ENCODE measurements at regions not wholly inside any gene's neighbourhood (a gene's known extent, or its start where the extent isn't known, plus 50 kb on each side); places are given as distances from the start of the nearest gene placed in this dataset.

- Histone ChIP-seq H3K4me2 (ENCODE audit: low read length) (no peak overlapping the region), H3K56ac (ENCODE audit: low read length) (no peak overlapping the region), H2BK120ac (ENCODE audit: low read depth, low read length) (no peak overlapping the region), H3K4me1 (ENCODE audit: control insufficient read depth, low read depth, low read length) (no peaks in the 10 kb centered on the region), H4K5ac (ENCODE audit: low read length) (no peak overlapping the region), H2BK15ac (replicated peaks; ENCODE audit: low read depth) (no peak overlapping the region), H3K27ac (ENCODE audit: low read depth, low read length) (no peak overlapping the region), H4K8ac (ENCODE audit: low read depth, low read length) (no peak overlapping the region), H3K18ac (ENCODE audit: low read length) (no peak overlapping the region), H2AK5ac (ENCODE audit: low read length) (no peak overlapping the region), H3K27me3 (ENCODE audit: insufficient read depth, low read length, poor library complexity) (no peaks in the 10 kb centered on the region), H3K79me2 (ENCODE audit: control insufficient read depth, insufficient read depth, low read length) (no peaks in the 10 kb centered on the region), H2BK5ac (ENCODE audit: low read length) (no peak overlapping the region), H3K9ac (ENCODE audit: low read length) (no peak overlapping the region), H3K4ac (ENCODE audit: low read depth, low read length) (no peak overlapping the region), H3K36me3 (ENCODE audit: control insufficient read depth, insufficient read depth, low read length) (no peaks in the 10 kb centered on the region), H3K4me3 (ENCODE audit: low read length) (no peak overlapping the region), H3K23ac (ENCODE audit: low read length) (no peak overlapping the region), H3K79me1 (ENCODE audit: low read length) (no peaks in the 10 kb centered on the region)
- no CpG with 5 or more reads among the region's 10 CpGs for WGBS (ENCODE audit: extremely low coverage, insufficient coverage, low lambda C conversion rate)
- peak; percentile 67 for DNase-seq
These were observed 201.4 kb downstream of the SOCS6 start for GRCh38 chr18:70489986-70490933.

GRCh38 chr18:70489571-70489970 is 200.7 kb downstream of the SOCS6 start:
- Histone ChIP-seq H2BK15ac (replicated peaks; ENCODE audit: low read depth) (no peak overlapping the region), H3K4me1 (ENCODE audit: control insufficient read depth, low read depth, low read length) (no peaks in the 10 kb centered on the region), H2BK5ac (ENCODE audit: low read length) (no peak overlapping the region), H2BK120ac (ENCODE audit: low read depth, low read length) (no peak overlapping the region), H3K79me1 (ENCODE audit: low read length) (no peaks in the 10 kb centered on the region), H3K9ac (ENCODE audit: low read length) (no peak overlapping the region), H2AK5ac (ENCODE audit: low read length) (no peak overlapping the region), H3K4me2 (ENCODE audit: low read length) (no peak overlapping the region), H3K4ac (ENCODE audit: low read depth, low read length) (no peak overlapping the region), H4K5ac (ENCODE audit: low read length) (no peak overlapping the region), H3K79me2 (ENCODE audit: control insufficient read depth, insufficient read depth, low read length) (no peaks in the 10 kb centered on the region), H3K27ac (ENCODE audit: low read depth, low read length) (no peak overlapping the region), H3K36me3 (ENCODE audit: control insufficient read depth, insufficient read depth, low read length) (no peaks in the 10 kb centered on the region), H3K4me3 (ENCODE audit: low read length) (no peak overlapping the region), H3K27me3 (ENCODE audit: insufficient read depth, low read length, poor library complexity) (no peaks in the 10 kb centered on the region), H4K8ac (ENCODE audit: low read depth, low read length) (no peak overlapping the region), H3K18ac (ENCODE audit: low read length) (no peak overlapping the region), H3K56ac (ENCODE audit: low read length) (no peak overlapping the region), H3K23ac (ENCODE audit: low read length) (no peak overlapping the region)
- DNase-seq: no peak
- WGBS (ENCODE audit: extremely low coverage, insufficient coverage, low lambda C conversion rate): no CpG with 5 or more reads among the region's 4 CpGs

- peak; percentile 21 for DNase-seq
- WGBS (ENCODE audit: extremely low coverage, insufficient coverage, low lambda C conversion rate): no CpG with 5 or more reads among the region's 5 CpGs
- H3K27me3 ChIP-seq (ENCODE audit: insufficient read depth, low read length, poor library complexity): no peaks in the 10 kb centered on the region
- no peak overlapping the region for H2AK5ac ChIP-seq (ENCODE audit: low read length)
- no peaks in the 10 kb centered on the region for H3K36me3 ChIP-seq (ENCODE audit: control insufficient read depth, insufficient read depth, low read length)
- H3K4ac ChIP-seq (ENCODE audit: low read depth, low read length): no peak overlapping the region
- no peak overlapping the region for H2BK120ac ChIP-seq (ENCODE audit: low read depth, low read length)
- H3K4me3 ChIP-seq (ENCODE audit: low read length): no peak overlapping the region
- no peaks in the 10 kb centered on the region for H3K4me1 ChIP-seq (ENCODE audit: control insufficient read depth, low read depth, low read length)
- H3K27ac ChIP-seq (ENCODE audit: low read depth, low read length): no peak overlapping the region
- H2BK15ac ChIP-seq (replicated peaks; ENCODE audit: low read depth): no peak overlapping the region
- H3K9ac ChIP-seq (ENCODE audit: low read length): no peak overlapping the region
- no peak overlapping the region for H3K23ac ChIP-seq (ENCODE audit: low read length)
- no peak overlapping the region for H3K18ac ChIP-seq (ENCODE audit: low read length)
- H4K5ac ChIP-seq (ENCODE audit: low read length): no peak overlapping the region
- no peak overlapping the region for H4K8ac ChIP-seq (ENCODE audit: low read depth, low read length)
- no peaks in the 10 kb centered on the region for H3K79me2 ChIP-seq (ENCODE audit: control insufficient read depth, insufficient read depth, low read length)
- H3K4me2 ChIP-seq (ENCODE audit: low read length): no peak overlapping the region
- H2BK5ac ChIP-seq (ENCODE audit: low read length): no peak overlapping the region
- no peaks in the 10 kb centered on the region for H3K79me1 ChIP-seq (ENCODE audit: low read length)
- H3K56ac ChIP-seq (ENCODE audit: low read length): no peak overlapping the region
These were observed 181.1 kb downstream of the SOCS6 start for GRCh38 chr18:70469916-70470315.

GRCh38 chr18:70468861-70469547 is 180.2 kb downstream of the SOCS6 start:
- Histone ChIP-seq H2BK15ac (replicated peaks; ENCODE audit: low read depth) (no peak overlapping the region), H3K56ac (ENCODE audit: low read length) (no peak overlapping the region), H3K23ac (ENCODE audit: low read length) (no peak overlapping the region), H3K4ac (ENCODE audit: low read depth, low read length) (no peak overlapping the region), H2BK120ac (ENCODE audit: low read depth, low read length) (no peak overlapping the region), H3K79me1 (ENCODE audit: low read length) (no peaks in the 10 kb centered on the region), H3K18ac (ENCODE audit: low read length) (no peak overlapping the region), H2AK5ac (ENCODE audit: low read length) (no peak overlapping the region), H3K27ac (ENCODE audit: low read depth, low read length) (no peak overlapping the region), H3K4me2 (ENCODE audit: low read length) (no peak overlapping the region), H3K4me3 (ENCODE audit: low read length) (no peak overlapping the region), H4K8ac (ENCODE audit: low read depth, low read length) (no peak overlapping the region), H4K5ac (ENCODE audit: low read length) (no peak overlapping the region), H3K27me3 (ENCODE audit: insufficient read depth, low read length, poor library complexity) (no peaks in the 10 kb centered on the region), H3K79me2 (ENCODE audit: control insufficient read depth, insufficient read depth, low read length) (no peaks in the 10 kb centered on the region), H3K36me3 (ENCODE audit: control insufficient read depth, insufficient read depth, low read length) (no peaks in the 10 kb centered on the region), H3K4me1 (ENCODE audit: control insufficient read depth, low read depth, low read length) (no peaks in the 10 kb centered on the region), H2BK5ac (ENCODE audit: low read length) (no peak overlapping the region), H3K9ac (ENCODE audit: low read length) (no peak overlapping the region)
- WGBS (ENCODE audit: extremely low coverage, insufficient coverage, low lambda C conversion rate): no CpG with 5 or more reads among the region's 5 CpGs
- DNase-seq: no peak

- no peaks in the 10 kb centered on the region for H3K79me1 ChIP-seq (ENCODE audit: low read length)
- WGBS (ENCODE audit: extremely low coverage, insufficient coverage, low lambda C conversion rate): no CpG with 5 or more reads among the region's 18 CpGs
These were observed 175.7 kb downstream of the SOCS6 start for GRCh38 chr18:70464343-70465114.

More at GRCh38 chr18:70464343-70465114, 175.7 kb downstream of the SOCS6 start:
- no peak overlapping the region for H2BK120ac ChIP-seq (ENCODE audit: low read depth, low read length)
- peak; percentile 83 for DNase-seq
- H3K4ac ChIP-seq (ENCODE audit: low read depth, low read length): no peak overlapping the region
- H3K9ac ChIP-seq (ENCODE audit: low read length): peak overlapping the region; percentile 34
- no peaks in the 10 kb centered on the region for H3K27me3 ChIP-seq (ENCODE audit: insufficient read depth, low read length, poor library complexity)
- no peak overlapping the region for H2AK5ac ChIP-seq (ENCODE audit: low read length)
- H3K4me2 ChIP-seq (ENCODE audit: low read length): peak overlapping the region; percentile 85
- H3K27ac ChIP-seq (ENCODE audit: low read depth, low read length): no peak overlapping the region
- H3K56ac ChIP-seq (ENCODE audit: low read length): peak overlapping the region; percentile 67
- H2BK15ac ChIP-seq (replicated peaks; ENCODE audit: low read depth): no peak overlapping the region
- H3K4me3 ChIP-seq (ENCODE audit: low read length): no peak overlapping the region
- no peaks in the 10 kb centered on the region for H3K36me3 ChIP-seq (ENCODE audit: control insufficient read depth, insufficient read depth, low read length)
- no peak overlapping the region for H3K23ac ChIP-seq (ENCODE audit: low read length)
- no peak overlapping the region for H4K8ac ChIP-seq (ENCODE audit: low read depth, low read length)
- no peak overlapping the region for H4K5ac ChIP-seq (ENCODE audit: low read length)
- H3K4me1 ChIP-seq (ENCODE audit: control insufficient read depth, low read depth, low read length): no peaks in the 10 kb centered on the region
- H2BK5ac ChIP-seq (ENCODE audit: low read length): no peak overlapping the region
- H3K79me2 ChIP-seq (ENCODE audit: control insufficient read depth, insufficient read depth, low read length): no peaks in the 10 kb centered on the region
- no peak overlapping the region for H3K18ac ChIP-seq (ENCODE audit: low read length)
